HEK293T (cell line): ENCODE measurements at regions not wholly inside any gene's neighbourhood (a gene's known extent, or its start where the extent isn't known, plus 50 kb on each side); places are given as distances from the start of the nearest gene placed in this dataset.

Experiments used
- ELF4 ChIP-seq: fragments of 450-650 bp; IDR thresholded peaks from 2 replicates; pipeline ENCODE4 v1.6.1; 2017; ENCODE audit warnings: antibody characterized with exemption
- FOXM1 ChIP-seq: fragments of 450-650 bp; IDR thresholded peaks from 2 replicates; pipeline ENCODE4 v1.6.1; 2017; ENCODE audit warnings: mild to moderate bottlenecking, borderline replicate concordance

DNA sequence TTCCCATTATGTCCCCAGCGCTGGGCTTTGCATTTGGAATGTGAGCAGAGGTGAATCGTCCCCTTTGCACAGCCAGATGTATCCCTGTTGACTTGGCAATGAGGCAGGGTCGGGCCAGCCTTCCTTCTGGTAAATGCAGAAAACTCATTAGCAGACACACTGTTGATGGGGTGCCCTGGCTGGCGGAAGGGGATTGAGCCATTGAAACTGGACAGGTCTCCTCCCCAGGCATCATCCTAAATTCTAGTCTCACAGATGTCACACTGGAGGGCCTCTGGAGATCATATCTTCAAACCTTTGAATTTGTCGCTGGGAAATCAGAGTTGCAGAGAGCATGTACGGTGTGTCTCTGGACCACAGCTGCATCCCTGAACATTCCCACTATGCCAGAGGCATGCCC, 219.5 kb upstream of the TSHZ3 start:
- no peak for TF ChIP-seq ELF4
- TF ChIP-seq FOXM1: no peak
